EL (cell line): ENCODE measurements at regions not wholly inside any gene's neighbourhood (a gene's known extent, or its start where the extent isn't known, plus 50 kb on each side); places are given as distances from the start of the nearest gene placed in this dataset.
A peak's percentile ranks its signal among the peaks of the same experiment; 100 is the strongest.

Experiments used
- DNase-seq: peaks from one replicate; pipeline ENCODE4 v3.0.0-alpha.2; 2016

DNA sequence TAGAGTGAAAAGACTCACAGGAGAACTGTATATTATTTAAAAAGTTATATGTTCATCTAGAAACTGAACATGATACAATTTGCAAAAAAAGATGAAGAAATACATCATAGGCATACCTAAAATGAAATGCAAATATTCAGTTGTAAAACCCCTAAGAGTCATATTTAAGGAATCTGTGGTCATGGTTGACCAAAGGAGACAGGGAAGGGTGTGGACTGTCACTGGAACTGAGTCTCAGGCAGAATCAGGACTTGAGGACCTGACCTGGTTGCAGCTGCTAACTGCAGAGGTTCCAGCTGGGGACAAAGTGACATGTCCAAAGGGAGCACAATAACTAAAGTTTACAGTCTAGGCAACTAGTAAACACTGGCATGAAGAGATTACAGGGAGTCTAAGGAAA is 211.3 kb upstream of the RAG2 start:
- DNase-seq, result no peak

DNA sequence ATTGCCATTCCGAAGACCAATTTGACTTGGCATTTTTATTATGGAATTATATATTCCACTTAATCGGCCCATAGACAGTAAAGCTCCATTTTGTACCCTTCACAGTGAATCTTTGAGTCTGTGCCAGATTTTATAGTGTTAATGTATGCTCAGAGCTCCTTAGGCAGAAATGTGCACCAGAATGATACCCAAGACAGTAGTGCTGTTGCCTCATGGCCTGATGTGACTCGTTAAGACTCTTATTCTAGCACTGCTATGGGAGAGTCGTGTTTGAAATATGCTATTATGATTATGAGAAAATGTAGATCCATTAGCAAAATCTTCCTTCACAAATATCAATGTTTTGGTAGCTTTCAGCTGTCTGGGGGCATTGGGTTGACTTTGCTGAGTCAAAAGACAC is 209.8 kb upstream of the RAG2 start:
- no peak for DNase-seq

DNA sequence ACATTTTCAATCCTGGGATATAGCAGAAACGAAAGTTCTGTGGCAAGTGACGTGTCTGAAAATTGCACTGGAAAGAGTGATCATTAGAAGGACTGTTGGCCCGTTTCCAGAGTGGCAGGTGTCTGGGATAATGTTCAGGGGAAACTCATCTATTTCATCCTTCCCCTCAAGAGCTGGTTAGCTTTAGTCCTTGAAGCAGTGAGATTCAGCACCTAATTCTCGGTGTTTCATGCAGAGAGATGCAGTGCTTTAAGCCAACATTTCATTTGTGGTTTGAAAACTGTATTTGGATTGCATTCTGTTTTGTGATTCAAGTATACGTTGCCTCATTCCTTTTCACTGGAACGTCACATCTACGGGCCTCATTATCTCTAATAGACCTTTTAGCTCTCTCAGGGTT is 205.0 kb upstream of the RAG2 start:
- DNase-seq, result no peak

DNA sequence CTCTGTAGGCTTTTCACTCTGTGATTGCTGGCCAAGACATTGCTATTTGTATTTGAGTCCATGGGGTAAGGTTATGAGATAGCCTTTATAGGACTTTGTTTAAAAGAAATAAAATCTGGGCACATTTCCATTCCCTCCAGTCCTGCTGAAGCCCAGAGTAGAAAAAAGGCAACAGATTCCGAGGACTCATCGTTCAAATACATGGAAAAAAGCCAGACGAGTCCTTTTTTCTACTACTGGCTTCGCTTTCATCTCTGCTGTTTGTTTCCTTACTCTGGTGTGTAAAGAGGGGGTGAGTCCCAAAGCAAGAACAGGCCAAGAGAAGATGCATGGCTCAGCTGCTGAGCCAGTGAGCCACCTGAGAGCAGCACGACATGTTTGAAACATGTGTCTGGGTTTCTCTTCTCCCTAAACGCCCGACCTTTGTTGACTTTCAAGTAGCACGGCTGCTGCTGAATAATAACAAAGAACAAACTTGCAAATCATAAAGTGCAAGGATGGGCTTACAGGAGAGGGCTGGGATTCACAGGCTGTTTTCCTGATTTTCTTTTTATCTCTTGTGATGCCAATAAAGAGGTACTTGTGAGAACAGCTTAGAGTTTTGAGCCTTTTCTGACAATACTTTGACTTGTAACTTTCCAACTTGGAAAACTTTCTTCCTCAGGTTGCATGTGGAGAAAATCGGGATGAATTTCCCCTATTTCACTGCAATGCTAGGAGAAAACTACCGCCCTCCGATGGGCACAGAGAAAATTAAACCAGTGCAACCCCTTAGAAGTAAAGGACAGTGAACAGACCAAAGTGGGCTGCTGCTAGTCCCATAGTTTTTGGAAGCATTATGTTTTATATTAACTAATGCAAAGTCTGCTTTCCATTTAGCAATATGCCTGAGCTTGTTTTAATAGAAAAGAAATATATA is 195.2 kb upstream of the RAG2 start:
- no peak for DNase-seq

DNA sequence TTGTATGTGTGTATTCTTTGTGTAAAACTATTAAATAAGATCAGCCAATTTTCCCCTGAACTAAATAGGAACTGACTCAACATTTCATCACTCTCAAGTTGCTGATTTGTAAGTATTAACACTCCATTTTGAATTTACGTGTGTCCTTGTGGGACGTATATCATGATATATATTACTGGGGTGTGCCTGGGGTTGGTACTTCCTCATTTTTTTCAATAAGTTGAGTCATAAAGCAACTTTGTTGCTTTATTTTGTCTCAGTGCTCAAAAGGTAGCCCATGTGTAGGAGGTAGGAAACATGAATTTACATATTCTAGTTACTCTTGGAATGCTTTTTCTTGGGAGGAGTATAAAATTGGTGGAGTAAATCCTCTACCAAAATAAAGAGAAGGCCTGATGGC is 193.9 kb upstream of the RAG2 start:
- no peak for DNase-seq

DNA sequence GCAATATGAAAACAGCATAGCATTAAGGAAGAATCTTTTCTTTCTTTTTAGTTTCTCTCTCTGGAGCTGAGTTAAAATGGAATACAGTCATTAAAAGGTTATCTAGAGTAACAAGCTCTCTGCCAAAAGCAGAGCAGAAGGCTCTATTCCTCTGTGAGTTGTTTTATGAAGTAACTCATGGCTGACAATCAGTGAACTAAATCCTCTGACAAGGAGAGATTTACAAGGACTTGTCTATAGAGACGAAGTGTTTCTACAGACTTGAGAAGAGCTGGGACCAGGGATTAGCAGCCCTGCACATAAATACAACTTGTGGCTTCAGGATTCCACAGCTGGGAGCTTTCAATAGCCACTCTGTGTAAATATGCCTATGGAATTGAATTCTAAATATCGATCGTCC is 192.5 kb upstream of the RAG2 start:
- no peak for DNase-seq

DNA sequence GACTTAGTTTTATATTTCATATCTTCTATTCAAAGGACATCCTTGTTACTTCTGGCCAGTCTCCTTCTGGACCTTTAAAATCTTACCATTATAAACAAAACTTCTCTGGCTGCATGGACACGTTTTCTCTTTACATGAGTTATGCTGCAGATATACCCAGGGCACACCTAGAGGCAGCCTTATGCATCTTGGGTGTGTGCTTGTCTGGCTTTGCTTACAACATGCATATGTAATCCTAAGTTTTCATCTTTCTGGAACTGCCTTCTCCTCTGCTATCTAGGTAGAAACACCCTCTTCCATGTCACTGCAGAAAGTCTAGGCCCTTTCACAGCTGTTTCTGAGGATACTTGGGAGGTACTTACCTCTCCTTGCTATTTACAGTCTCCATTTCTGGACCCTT is 185.8 kb upstream of the RAG2 start:
- no peak for DNase-seq

DNA sequence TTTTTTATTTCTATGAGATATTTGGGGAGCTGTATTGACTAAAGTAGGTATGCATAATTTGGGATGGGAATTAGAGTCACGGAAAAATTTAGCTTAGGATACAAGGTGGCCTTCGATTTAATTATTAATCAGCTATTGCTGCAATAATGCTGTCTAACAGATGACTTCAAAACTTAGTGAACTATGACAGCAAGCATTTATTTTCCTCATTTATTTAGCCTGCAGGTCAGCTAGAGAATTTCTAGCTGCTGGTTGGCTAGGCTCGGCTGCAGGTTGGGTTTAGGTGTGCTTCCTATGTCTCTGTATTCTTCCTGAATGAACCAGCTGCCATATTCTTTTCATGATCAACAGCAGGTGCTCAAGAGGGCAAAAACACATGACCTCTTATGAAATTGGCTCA is 181.8 kb upstream of the RAG2 start:
- DNase-seq, result no peak

DNA sequence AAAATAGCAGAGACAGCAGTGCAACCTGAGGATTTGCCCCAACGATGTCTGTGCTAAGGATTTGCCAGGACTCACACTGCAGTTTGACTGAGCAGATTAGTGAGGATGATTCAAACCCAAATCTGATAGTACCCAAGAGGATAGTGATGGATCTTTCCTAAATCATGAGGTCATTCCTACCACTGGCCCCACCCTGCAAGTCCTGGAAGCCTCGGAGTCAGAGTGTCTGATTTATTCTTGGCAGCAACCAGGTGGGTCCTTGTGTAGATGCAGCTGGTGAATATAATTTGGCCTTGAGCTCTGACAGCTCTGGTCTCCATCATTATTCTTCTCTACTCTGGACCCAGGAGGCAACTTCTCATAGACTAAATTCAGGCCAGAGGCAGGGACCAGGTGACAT is 179.3 kb upstream of the RAG2 start:
- no peak for DNase-seq

DNA sequence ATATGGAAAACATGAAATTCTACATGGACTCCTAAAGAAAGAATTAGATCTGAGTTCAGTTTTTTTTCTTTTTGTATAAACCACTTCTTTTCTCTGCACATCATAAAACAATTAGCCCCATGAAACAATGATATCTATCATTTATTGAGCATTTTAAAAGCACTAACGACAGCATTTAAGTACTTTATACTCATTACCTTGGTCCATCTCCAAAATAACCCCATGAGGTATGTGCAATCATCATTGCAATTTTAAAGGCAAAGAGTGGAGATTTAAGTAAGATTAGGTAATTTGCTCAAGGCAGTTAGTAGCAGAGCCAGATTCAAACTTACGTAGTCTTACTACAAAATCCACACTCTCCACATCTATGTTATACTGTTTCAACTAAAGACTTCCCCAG is 177.7 kb upstream of the RAG2 start:
- no peak for DNase-seq

DNA sequence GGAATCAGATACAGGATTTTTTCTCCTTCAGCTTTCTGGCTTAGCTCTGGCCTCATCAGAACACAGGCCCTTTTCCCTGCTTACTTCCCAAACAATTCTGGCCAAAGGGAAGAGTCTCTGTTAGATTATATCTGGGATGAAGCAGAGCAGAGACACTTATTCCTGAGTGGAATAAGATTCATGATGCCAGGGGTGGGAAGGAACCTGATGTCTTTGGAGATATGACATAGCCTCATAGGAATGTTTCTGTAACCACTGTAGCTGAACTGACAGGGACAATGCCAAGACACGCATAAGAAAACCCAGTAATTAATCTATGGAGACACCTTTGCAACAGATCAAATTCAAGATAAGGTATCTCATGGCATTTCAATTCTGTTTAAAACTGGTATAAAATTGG is 177.1 kb upstream of the RAG2 start:
- peak; percentile 12 for DNase-seq

DNA sequence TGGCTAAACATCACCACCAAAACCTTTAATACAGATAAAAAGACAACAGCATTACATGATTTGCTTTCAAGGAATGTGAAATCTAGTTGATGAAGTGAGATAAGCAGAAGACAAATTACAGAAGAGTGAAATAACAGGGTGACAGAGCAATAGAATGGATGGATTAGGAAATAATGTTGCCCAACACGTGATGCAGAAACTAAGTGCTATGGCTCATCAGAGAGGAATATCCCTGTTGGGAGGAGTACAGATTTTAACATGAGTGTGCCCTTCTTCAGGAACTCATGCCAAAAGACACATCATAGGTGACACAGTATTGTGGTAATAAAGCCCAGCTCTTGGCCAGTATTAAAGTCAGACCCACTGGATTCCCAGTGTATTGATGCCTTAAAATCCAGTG is 176.6 kb upstream of the RAG2 start:
- DNase-seq, result peak; percentile 35

DNA sequence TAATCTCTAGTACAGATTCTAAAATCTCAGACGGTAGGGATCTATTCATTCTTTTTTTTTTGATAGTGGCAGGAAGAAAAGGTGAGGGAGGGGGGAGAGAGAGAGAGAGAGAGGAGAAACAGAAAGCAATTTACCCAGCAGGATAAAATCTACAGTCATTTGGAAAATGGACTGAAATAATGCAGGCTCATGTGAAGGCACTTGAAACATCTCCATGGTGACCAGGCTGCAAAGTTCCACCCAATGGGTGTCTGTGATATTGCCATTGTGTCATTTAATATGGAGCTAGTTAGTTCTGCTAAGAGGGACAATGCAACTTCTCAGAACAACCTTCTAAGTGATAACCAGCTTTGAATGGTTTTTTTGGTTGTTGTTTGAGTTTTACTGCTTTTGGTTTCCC is 165.2 kb upstream of the RAG2 start:
- DNase-seq, result no peak

DNA sequence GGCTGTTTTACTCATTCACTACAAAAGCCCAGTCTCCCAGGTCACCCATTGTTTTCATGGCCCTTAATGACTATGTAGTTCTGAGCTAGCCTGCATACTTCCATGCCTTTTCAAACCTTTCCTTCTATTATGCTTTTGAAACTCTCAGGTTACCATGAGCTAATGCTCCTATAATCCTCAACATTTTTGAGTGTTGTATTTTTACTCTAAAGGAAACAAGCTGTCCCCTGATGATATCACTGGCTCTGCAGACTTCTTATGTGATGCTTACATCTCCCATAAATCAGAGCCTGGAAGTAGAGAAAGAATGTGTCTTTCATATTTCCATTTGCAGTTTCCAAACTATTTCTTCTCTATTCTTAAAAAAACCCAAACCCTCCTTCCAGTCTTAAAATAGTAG is 159.0 kb upstream of the RAG2 start:
- no peak for DNase-seq

DNA sequence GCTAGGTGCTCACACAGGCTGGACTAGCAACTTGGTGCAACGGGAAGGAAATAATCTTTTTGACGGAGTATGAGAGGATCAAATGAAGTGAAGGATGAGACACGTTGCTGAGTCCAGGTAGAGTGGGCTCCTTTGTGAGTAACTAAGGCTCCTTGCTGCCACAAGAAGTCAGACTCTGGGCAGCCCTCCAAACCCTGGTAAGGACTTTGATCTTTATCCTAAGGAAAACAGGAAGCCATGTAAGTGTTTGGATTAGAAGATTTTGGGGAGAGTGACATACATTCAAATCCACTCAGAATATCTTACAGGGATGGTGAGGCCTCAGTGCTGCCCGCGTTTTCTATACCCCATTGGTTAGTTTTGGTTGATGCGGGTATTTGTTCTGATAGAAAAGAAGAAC is 155.9 kb upstream of the RAG2 start:
- DNase-seq, result no peak

DNA sequence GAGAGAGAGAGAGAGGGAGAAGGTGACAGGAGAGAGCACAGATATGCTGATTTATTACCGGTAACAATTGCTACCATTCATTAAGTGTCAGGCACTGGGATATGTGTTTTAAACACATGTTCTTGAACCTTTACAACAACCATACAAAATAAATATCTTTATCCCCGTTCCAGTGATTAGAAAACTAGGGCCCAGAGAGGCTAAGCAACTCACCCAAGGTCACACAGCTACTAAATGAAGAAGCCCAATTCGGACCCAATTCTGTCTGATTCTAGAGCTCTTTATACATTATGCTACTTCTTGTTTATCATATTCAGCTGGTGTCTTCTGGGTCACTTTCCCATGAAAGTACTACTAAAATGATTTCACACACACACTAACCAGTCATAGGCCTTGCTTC is 154.0 kb upstream of the RAG2 start:
- DNase-seq, result no peak

DNA sequence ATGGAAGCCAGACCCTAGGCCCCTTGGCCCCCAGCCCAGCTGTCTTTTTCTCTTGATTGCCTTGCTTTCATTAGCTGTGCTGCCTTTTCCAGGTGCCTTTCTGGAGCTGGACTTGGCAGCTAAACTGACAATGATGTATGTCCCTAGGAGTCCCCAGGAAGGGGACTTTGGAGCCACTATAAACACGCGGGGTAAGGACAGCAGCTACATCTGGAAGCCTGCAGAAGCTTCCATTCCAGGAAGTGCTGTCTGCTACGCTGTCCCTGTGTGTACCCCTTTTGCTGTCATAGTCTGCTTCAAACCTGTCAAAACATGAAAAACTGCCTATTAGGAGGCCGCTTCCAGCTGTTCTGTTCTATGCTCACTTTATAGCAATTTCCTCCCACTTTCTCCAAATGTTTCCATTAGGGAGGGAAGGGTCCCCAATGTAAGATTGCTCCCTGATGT is 153.3 kb upstream of the RAG2 start:
- no peak for DNase-seq

DNA sequence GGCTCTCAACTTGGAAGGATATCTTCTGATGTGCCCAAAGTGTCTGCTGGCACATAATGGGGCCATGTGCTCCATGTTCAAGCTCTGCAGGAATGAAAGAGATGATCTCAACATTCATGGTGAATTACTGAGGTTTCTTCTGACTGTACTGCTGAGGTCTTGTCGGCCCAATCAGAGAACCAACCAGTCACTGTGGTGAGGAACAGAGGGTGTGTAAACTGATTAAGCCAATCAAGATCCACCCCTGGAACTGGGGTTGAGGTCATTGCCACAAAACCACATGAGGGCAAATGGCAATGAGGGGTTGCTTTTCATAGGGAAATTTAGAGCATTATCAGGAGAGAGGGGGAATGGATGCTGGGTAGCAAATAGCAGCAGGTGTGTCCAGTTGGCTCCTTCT is 152.3 kb upstream of the RAG2 start:
- no peak for DNase-seq

DNA sequence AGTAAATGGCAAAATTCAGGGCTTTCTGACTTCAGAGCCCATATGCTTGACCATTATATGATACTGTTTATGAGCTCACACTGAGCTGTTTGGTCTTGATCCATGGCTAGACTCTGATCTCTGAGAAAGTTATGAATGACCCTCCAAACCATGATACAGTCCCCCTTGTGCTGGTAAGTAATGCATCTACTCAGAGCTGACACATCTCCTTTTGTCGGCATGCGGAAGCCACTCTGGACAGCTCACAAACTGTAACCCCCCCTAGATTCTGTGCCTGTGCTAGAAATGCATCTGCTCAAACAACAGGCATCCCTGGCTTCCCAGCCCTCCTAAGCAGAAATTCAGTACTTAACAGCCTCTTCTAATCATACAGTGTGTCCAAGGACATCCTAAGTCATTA is 150.8 kb upstream of the RAG2 start:
- no peak for DNase-seq

DNA sequence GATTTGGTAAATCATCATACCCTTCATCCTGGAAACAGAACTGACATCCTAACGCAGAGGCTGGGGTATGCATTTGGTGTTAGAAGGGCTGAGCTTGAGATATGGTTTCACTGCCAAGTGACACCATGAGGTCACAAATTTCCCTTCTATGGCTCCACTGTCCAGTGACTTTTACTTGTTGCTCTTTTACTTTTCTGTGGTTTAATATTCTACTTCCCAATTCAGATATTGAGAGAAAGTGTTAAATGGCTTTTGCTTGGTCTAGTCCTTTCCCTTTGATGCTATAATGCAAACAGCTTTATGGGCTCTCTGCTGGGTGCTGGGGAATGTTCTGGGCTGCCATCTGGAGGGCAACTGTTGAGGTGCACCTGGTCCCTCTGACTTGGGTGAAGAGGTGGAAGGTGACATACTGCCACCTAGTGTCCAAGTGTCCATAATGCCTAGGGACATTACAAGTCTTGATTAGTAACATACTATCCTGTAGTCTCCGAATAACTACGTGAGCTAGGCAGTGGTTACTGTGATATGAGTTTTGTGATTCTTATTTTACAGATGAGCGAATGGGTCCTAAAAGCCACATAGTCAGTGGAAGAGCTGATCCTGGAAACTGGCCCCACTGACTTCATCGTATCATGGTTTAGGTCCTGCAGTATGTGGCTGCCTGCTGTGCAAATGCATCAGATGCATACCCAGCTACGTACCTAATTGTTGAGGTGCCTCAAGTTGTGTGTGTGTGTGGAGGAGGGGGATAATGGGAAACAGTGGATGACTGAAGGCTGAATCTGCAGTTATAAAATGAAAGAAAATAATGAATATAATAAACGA is 149.1 kb upstream of the RAG2 start:
- DNase-seq, result peak; percentile 86

DNA sequence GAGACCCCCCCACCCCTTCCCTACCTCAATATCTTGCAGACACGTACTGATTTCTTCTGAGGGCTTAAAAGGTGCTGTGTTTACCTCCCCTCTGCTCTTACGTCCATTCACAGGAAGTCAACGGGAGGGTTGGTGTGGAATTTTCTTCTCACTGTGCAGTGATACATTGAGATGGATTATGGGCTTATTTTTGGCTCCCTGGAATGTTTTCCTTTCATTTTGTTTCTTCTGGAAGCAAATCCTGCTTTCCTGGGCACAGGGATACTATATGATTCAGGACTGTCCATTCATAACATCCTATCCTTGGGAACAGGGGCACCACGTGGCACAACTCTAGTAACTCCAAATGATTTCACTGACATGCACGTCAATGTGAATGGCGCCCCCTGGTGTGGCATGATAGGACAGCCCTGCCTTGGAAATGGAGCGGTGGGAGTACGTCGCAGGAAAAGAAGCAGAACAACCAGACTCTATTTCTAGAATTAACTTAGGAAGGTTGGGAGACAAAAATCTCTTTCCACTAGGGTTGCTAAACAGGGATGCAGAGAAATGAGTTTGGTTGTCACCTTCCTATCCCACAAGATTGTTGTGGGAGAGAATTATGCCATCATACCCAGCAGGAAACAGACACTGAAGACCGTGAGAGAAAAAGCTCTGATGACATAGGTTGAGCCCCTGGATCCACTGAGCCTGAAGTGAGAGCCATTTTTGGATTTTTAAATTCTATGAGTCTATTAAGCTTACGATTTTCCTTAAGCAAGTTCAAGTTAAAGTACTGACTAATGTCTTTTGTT is 146.5 kb upstream of the RAG2 start:
- DNase-seq, result peak; percentile 64

DNA sequence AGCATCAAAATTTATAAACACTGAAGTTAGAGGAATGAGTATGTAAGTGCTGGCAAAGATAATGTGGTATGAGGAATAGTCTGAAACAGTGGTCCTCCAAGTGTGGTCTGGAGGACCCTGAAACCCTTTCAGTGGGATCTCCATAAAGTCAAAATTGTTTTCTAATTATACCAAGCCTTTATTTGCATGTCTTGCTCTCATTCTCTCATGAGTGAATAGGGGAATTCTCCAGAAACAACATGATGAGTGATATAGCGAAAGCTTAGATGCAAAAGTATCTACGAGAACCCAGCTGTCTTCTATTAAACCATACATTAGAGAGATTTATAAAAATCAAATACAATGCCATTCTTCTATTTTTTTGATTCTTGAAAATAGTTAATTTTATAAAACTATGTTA is 145.0 kb upstream of the RAG2 start:
- no peak for DNase-seq

DNA sequence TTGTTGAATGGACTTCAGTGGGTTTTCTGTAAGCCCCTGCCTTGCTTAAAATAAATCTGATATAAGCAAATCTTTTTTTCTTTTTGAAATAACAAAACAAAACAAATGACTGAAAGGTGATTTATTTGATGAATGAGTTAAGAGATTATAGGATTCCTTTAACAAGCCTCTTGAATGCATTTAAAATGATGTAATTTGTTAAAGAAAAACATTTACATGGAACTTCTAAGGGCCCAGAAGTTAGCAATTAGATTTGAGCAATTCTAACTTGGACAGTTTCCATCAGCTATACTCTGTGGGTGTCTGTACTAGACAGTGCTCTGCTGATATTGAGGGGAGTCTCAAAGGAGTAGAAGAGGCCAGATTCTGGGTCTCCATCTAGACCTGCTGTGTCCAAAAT is 143.5 kb upstream of the RAG2 start:
- DNase-seq, result no peak
